H1 (cell line): ENCODE measurements at regions not wholly inside any gene's neighbourhood (a gene's known extent, or its start where the extent isn't known, plus 50 kb on each side); places are given as distances from the start of the nearest gene placed in this dataset.

Experiments used
- CTCF ChIA-PET: fragments of 300-600 bp; sonication (Branson Sonifier 250); formaldehyde crosslinking; loops from one replicate; lab custom pipeline; 2021; ENCODE audit not compliant: partially characterized antibody; lab: Charles Lee
- POLR2A ChIA-PET: fragments of 300-600 bp; sonication (Branson Sonifier 250); formaldehyde crosslinking; loops from one replicate; lab custom pipeline; 2021; ENCODE audit warnings: inconsistent platforms; ENCODE audit not compliant: partially characterized antibody; lab: Charles Lee
- DNase-seq, 2 experiments: peaks; one replicate each; pipeline versions ENCODE4 v3.0.0 to v3.0.0-alpha.2; 2010 to 2022; ENCODE audit warnings: low spot score in 2 of 2, low read depth in 1 of 2, mixed read lengths in 1 of 2
- FAIRE-seq: peaks from 2 replicates; lab custom pipeline; 2011; peaks lifted over from hg19 to GRCh38; lab: Jason Lieb, UNC
- H2AFZ ChIP-seq: 2 replicates; pipeline ENCODE4 v1.8.1; 2012; ENCODE audit warnings: low read length, inconsistent platforms
- H2AK5ac ChIP-seq: 2 replicates; pipeline ENCODE4 v1.6.1; 2013; ENCODE audit warnings: low read depth, low read length
- H2BK120ac ChIP-seq: replicated peaks from 2 replicates; pipeline ENCODE3; 2013; ENCODE audit warnings: low read depth, low read length, inconsistent platforms
- H2BK12ac ChIP-seq: 2 replicates; pipeline ENCODE4 v1.6.1; 2013; ENCODE audit warnings: low read depth, low read length
- H2BK15ac ChIP-seq: 2 replicates; pipeline ENCODE4 v1.6.1; 2013; ENCODE audit warnings: low read length
- H2BK20ac ChIP-seq: 2 replicates; pipeline ENCODE4 v1.6.1; 2013; ENCODE audit warnings: low read length
- H2BK5ac ChIP-seq: 2 replicates; pipeline ENCODE4 v1.6.1; 2013; ENCODE audit warnings: low read depth, low read length
- H3K14ac ChIP-seq: 2 replicates; pipeline ENCODE4 v1.6.1; 2013; ENCODE audit warnings: inconsistent platforms; ENCODE audit not compliant: insufficient read length
- H3K18ac ChIP-seq: 2 replicates; pipeline ENCODE4 v1.6.1; 2013; ENCODE audit warnings: low read length; ENCODE audit errors: extremely low read depth
- H3K23ac ChIP-seq: 2 replicates; pipeline ENCODE4 v1.6.1; 2013; ENCODE audit warnings: inconsistent platforms; ENCODE audit not compliant: insufficient read length
- H3K23me2 ChIP-seq: 2 replicates; pipeline ENCODE4 v1.6.1; 2013; ENCODE audit warnings: low read depth, low read length
- H3K27ac ChIP-seq: 2 replicates; pipeline ENCODE4 v1.6.1; 2011; ENCODE audit warnings: low read depth, low read length, inconsistent platforms
- H3K27me3 ChIP-seq, 4 experiments: replicated peaks in 1 of 4; 1 replicate in 1 of 4; 2 replicates in 3 of 4; pipeline versions ENCODE4 v1.6.1 to v1.8.1; 2011 to 2013; ENCODE audit warnings: low read length in 3 of 4, mild to moderate bottlenecking in 3 of 4, inconsistent platforms in 2 of 4, mixed read lengths in 2 of 4, moderate library complexity in 1 of 4; ENCODE audit not compliant: control insufficient read depth in 3 of 4, insufficient read depth in 3 of 4; ENCODE audit errors: extremely low read depth in 1 of 4
- H3K36me3 ChIP-seq, 4 experiments: 2 replicates each; pipeline versions ENCODE4 v1.6.1 to v1.8.1; 2011 to 2013; ENCODE audit warnings: mild to moderate bottlenecking in 4 of 4, low read length in 3 of 4, moderate library complexity in 2 of 4, control low read depth in 1 of 4, inconsistent platforms in 1 of 4; ENCODE audit not compliant: insufficient read depth in 4 of 4, control insufficient read depth in 2 of 4
- H3K4ac ChIP-seq: replicated peaks from 2 replicates; pipeline ENCODE3; 2013; ENCODE audit warnings: low read length, low read depth, mixed read lengths, inconsistent platforms; ENCODE audit not compliant: insufficient read length
- H3K4me1 ChIP-seq, 4 experiments: replicated peaks in 1 of 4; 1 replicate in 1 of 4; 2 replicates in 3 of 4; pipeline versions ENCODE4 v1.6.1 to v1.8.1; 2011 to 2013; ENCODE audit warnings: low read length in 3 of 4, inconsistent platforms in 2 of 4, mixed read lengths in 1 of 4; ENCODE audit not compliant: insufficient read depth in 4 of 4, control insufficient read depth in 3 of 4
- H3K4me2 ChIP-seq, 2 experiments: 2 replicates each; pipeline versions ENCODE4 v1.6.1 to v1.8.1; 2011 to 2013; ENCODE audit warnings: low read depth in 2 of 2, low read length in 2 of 2, control low read depth in 1 of 2, inconsistent platforms in 1 of 2, mild to moderate bottlenecking in 1 of 2; ENCODE audit not compliant: insufficient read depth in 1 of 2
- H3K4me3 ChIP-seq, 4 experiments: fragments of 200-600, 300-600 bp in 1 of 4; sonication (generic), shearing (Covaris generic), sonication (Bioruptor Twin) in 1 of 4; 2 replicates each; pipeline versions ENCODE4 v1.5.1 to v1.8.1; 2011 to 2016; ENCODE audit warnings: low read length in 4 of 4, low read depth in 3 of 4, control low read depth in 2 of 4, inconsistent platforms in 2 of 4, mild to moderate bottlenecking in 2 of 4, mixed read lengths in 1 of 4, moderate library complexity in 1 of 4; ENCODE audit not compliant: insufficient read depth in 2 of 4; ENCODE audit errors: extremely low read depth in 1 of 4
- H3K56ac ChIP-seq: replicated peaks from 2 replicates; pipeline ENCODE3; 2013; ENCODE audit warnings: low read depth, mild to moderate bottlenecking, mixed read lengths, low read length, inconsistent platforms; ENCODE audit not compliant: insufficient read length
- H3K79me1 ChIP-seq: 2 replicates; pipeline ENCODE4 v1.6.1; 2013; ENCODE audit warnings: low read depth, low read length, control low read depth
- H3K79me2 ChIP-seq, 2 experiments: 2 replicates each; pipeline versions ENCODE4 v1.6.1 to v1.8.1; 2012 to 2013; ENCODE audit warnings: low read length in 2 of 2, mild to moderate bottlenecking in 2 of 2, inconsistent platforms in 1 of 2; ENCODE audit not compliant: insufficient read depth in 2 of 2, control insufficient read depth in 1 of 2
- H3K9ac ChIP-seq, 4 experiments: replicated peaks in 1 of 4; 1 replicate in 1 of 4; 2 replicates in 3 of 4; pipeline versions ENCODE4 v1.6.1 to v1.8.1; 2011 to 2013; ENCODE audit warnings: low read depth in 3 of 4, low read length in 3 of 4, control low read depth in 2 of 4, mild to moderate bottlenecking in 2 of 4, moderate library complexity in 2 of 4, inconsistent platforms in 1 of 4; ENCODE audit errors: extremely low read depth in 1 of 4
- H3K9me3 ChIP-seq, 2 experiments: 2 replicates each; pipeline versions ENCODE4 v1.6.1 to v1.8.1; 2012 to 2013; ENCODE audit warnings: mild to moderate bottlenecking in 2 of 2, moderate library complexity in 2 of 2, control low read depth in 1 of 2, inconsistent platforms in 1 of 2, low read depth in 1 of 2, low read length in 1 of 2, mixed read lengths in 1 of 2; ENCODE audit not compliant: insufficient read depth in 2 of 2
- H4K20me1 ChIP-seq, 2 experiments: replicated peaks in 1 of 2; 2 replicates each; pipeline versions ENCODE3 to v1.8.1; 2011 to 2013; ENCODE audit warnings: inconsistent platforms in 2 of 2, low read length in 2 of 2, mild to moderate bottlenecking in 1 of 2; ENCODE audit not compliant: insufficient read depth in 2 of 2, control insufficient read depth in 1 of 2
- H4K5ac ChIP-seq: 2 replicates; pipeline ENCODE4 v1.6.1; 2013; ENCODE audit warnings: low read length, low read depth, mixed read lengths, inconsistent platforms; ENCODE audit not compliant: insufficient read length
- H4K8ac ChIP-seq: 2 replicates; pipeline ENCODE4 v1.8.0; 2013; ENCODE audit warnings: mild to moderate bottlenecking, moderate library complexity, low read length, inconsistent platforms; ENCODE audit not compliant: insufficient read depth; ENCODE audit errors: extremely low read depth
- H4K91ac ChIP-seq: replicated peaks from 2 replicates; pipeline ENCODE3; 2013; ENCODE audit warnings: low read length, mixed read lengths, inconsistent platforms; ENCODE audit not compliant: insufficient read length
- BRCA1 ChIP-seq: IDR thresholded peaks from 2 replicates; pipeline ENCODE4 v1.6.1; 2012; ENCODE audit warnings: low read depth, low read length, improper control_type of control experiment
- EZH2 ChIP-seq: fragments of 200-600 bp; sonication (generic); IDR thresholded peaks from 2 replicates; pipeline ENCODE4 v1.7.1; 2012; ENCODE audit warnings: low read depth, mild to moderate bottlenecking, moderate library complexity, low read length, inconsistent platforms; ENCODE audit not compliant: severe bottlenecking
- POLR2A ChIP-seq, 2 experiments: IDR thresholded peaks; 1 replicate in 1 of 2; 2 replicates in 1 of 2; pipeline ENCODE4 v1.6.1; 2011; ENCODE audit warnings: low read depth in 2 of 2, low read length in 2 of 2, mild to moderate bottlenecking in 2 of 2; ENCODE audit errors: control extremely low read depth in 1 of 2
- SAP30 ChIP-seq: fragments of 300-600 bp; sonication (generic); IDR thresholded peaks from 2 replicates; pipeline ENCODE4 v1.7.1; 2012; ENCODE audit warnings: low read length, moderate library complexity, mild to moderate bottlenecking, inconsistent platforms; ENCODE audit not compliant: insufficient read depth, insufficient replicate concordance
- WGBS, 2 experiments: shearing (Covaris generic) in 1 of 2; methylation state at CpG; one replicate each; pipeline versions ENCODE4 v1.1.6 to v1.1.7; 2013 to 2015; ENCODE audit warnings: low lambda C conversion rate in 2 of 2, mixed read lengths in 2 of 2, inconsistent platforms in 1 of 2, low coverage in 1 of 2, missing lambda C conversion rate in 1 of 2; ENCODE audit not compliant: insufficient replicate concordance in 2 of 2, insufficient coverage in 1 of 2, insufficient read length in 1 of 2; ENCODE audit errors: extremely low coverage in 1 of 2, missing lambda C conversion rate in 1 of 2; 5-methylcytosine and 5-hydroxymethylcytosine counted together

DNA sequence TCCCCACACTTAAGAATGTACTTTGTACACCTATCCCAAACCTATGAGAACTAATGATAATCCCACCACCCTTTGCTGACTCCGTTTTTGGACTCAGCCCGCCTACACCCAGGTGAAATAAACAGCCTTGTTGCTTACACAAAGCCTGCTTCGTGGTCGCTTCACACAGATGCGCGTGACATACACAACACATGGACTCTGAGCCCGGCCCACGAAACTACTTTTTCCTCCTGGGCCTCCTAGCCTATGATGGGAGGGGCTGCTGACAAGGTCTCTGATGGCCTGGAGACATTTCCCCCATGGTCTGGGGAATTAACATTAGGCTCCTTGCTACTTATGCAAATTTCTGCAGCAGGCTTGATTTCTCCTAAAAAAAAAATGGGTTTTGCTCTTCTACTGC, 1176.4 kb upstream of the RAG2 start:
- Histone ChIP-seq H2BK12ac (no peak overlapping the region), H2BK5ac (no peak overlapping the region), H3K56ac (no peak overlapping the region), H3K9me3 (no peaks in the 10 kb centered on the region), H3K4me2 (no peak overlapping the region), H3K36me3 (no peaks in the 10 kb centered on the region), H4K5ac (no peak overlapping the region), H4K8ac (no peak overlapping the region), H2BK20ac (no peak overlapping the region), H3K23me2 (no peaks in the 10 kb centered on the region), H3K27ac (no peak overlapping the region), H2BK15ac (no peak overlapping the region), H3K27me3 (no peaks in the 10 kb centered on the region), H3K4ac (no peak overlapping the region), H3K9ac (no peak overlapping the region), H3K23ac (no peak overlapping the region), H3K4me3 (no peak overlapping the region), H3K18ac (no peak overlapping the region), H4K20me1 (no peaks in the 10 kb centered on the region), H3K79me1 (no peaks in the 10 kb centered on the region), H2AK5ac (no peak overlapping the region), H3K79me2 (no peaks in the 10 kb centered on the region), H3K4me1 (no peaks in the 10 kb centered on the region), H3K14ac (no peak overlapping the region), H2AFZ (no peak overlapping the region), H4K91ac (no peak overlapping the region), H2BK120ac (no peak overlapping the region)
- ChIA-PET POLR2A (no interaction called here), CTCF (no interaction called here)
- DNase-seq = no peak
- 98% methylated on average over 8 of the region's 8 CpGs; no CpG with 5 or more reads in 1 of the 2 experiments for WGBS, 2 experiments
- TF ChIP-seq SAP30 = no peak
- TF ChIP-seq POLR2A (IDR thresholded peaks at IDR 0.05; ENCODE audit: control extremely low read depth in 1 of 2, low read depth in 2 of 2, low read length in 2 of 2) = no peak
- TF ChIP-seq EZH2 = no peak
- TF ChIP-seq BRCA1 = no peak
- FAIRE-seq = no peak
